Astrocyte of the spinal cord (primary cell): ENCODE measurements at regions not wholly inside any gene's neighbourhood (a gene's known extent, or its start where the extent isn't known, plus 50 kb on each side); places are given as distances from the start of the nearest gene placed in this dataset.

Experiments
- DNase-seq: peaks from one replicate; pipeline ENCODE4 v3.0.0; 2011; ENCODE audit warnings: low read depth, low spot score
- H3K4me3 ChIP-seq: 2 replicates; pipeline ENCODE4 v1.5.1; 2011; ENCODE audit warnings: low read depth, mild to moderate bottlenecking, low read length, moderate library complexity
- CTCF ChIP-seq: IDR thresholded peaks from 2 replicates; pipeline ENCODE4 v1.5.1; 2012; ENCODE audit warnings: low read depth, mild to moderate bottlenecking, low read length, inconsistent platforms
- in situ Hi-C: cut with HindIII; loops from 2 replicates; pipeline ENCODE4 v1.10.0; 2017; ENCODE audit warnings: low sequenced_read_pairs

GRCh38 chrX:33686105-33686504 is 446.0 kb downstream of the FAM47A start:
- no peak for DNase-seq
- H3K4me3 ChIP-seq: no peak overlapping the region
- TF ChIP-seq CTCF: no peak
- in situ Hi-C loops: no loop called here
